GM12865 (cell line): ENCODE measurements at regions not wholly inside any gene's neighbourhood (a gene's known extent, or its start where the extent isn't known, plus 50 kb on each side); places are given as distances from the start of the nearest gene placed in this dataset.

Experiments used
- DNase-seq: peaks from one replicate; pipeline ENCODE4 v3.0.0; 2010; ENCODE audit warnings: low read depth
- H3K4me3 ChIP-seq: 2 replicates; pipeline ENCODE4 v1.5.1; 2011; ENCODE audit warnings: mild to moderate bottlenecking, low read depth, low read length, control low read depth
- CTCF ChIP-seq: IDR thresholded peaks from 2 replicates; pipeline ENCODE4 v1.5.1; 2011; ENCODE audit warnings: low read length, control low read depth, low read depth, inconsistent platforms; ENCODE audit not compliant: insufficient read depth; ENCODE audit errors: missing control alignments

- no peak overlapping the region for H3K4me3 ChIP-seq
- DNase-seq: no peak
- no peak for TF ChIP-seq CTCF
These were observed 86.8 kb upstream of the UXS1 start for GRCh38 chr2:106280722-106281446.

GRCh38 chr2:106280224-106280623 is 86.1 kb upstream of the UXS1 start:
- no peak for TF ChIP-seq CTCF
- H3K4me3 ChIP-seq: no peak overlapping the region
- no peak for DNase-seq

GRCh38 chr2:106278112-106278876 is 84.2 kb upstream of the UXS1 start:
- H3K4me3 ChIP-seq: no peak overlapping the region
- no peak for TF ChIP-seq CTCF
- DNase-seq: no peak

- no peak for TF ChIP-seq CTCF
These were observed 83.3 kb upstream of the UXS1 start for GRCh38 chr2:106277426-106277825.

GRCh38 chr2:106275971-106276370 is 81.9 kb upstream of the UXS1 start:
- no peak overlapping the region for H3K4me3 ChIP-seq
- no peak for DNase-seq
- no peak for TF ChIP-seq CTCF

More at GRCh38 chr2:106277426-106277825, 83.3 kb upstream of the UXS1 start:
- no peak overlapping the region for H3K4me3 ChIP-seq
- no peak for DNase-seq

- H3K4me3 ChIP-seq: no peak overlapping the region
- no peak for DNase-seq
- TF ChIP-seq CTCF: no peak
These were observed 80.6 kb upstream of the UXS1 start for GRCh38 chr2:106274668-106275067.
